ENCODE measurements at regions not wholly inside any gene's neighbourhood (a gene's known extent, or its start where the extent isn't known, plus 50 kb on each side); places are given as distances from the start of the nearest gene placed in this dataset.

DNA sequence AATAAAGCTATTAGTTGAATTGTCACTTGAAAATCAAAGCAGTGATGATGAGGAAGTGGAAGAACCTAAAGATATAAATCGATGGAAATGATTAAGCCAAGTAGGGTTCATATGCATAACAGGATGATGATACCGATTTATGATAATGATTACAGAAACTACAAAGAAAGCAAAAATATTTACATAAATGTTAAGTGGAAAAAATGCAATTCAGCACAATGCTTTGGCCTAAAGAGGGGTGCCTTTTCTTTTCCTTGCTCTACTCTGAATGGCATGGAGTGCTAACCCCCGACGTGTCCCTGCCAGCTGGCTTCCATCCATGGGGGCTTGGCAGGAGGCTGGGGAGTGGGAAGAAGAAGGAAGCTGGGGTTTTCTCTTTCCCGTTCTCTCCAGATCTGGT lies 240.3 kb downstream of the GATA3 start:
- TF ChIP-seq, protein P1, sequence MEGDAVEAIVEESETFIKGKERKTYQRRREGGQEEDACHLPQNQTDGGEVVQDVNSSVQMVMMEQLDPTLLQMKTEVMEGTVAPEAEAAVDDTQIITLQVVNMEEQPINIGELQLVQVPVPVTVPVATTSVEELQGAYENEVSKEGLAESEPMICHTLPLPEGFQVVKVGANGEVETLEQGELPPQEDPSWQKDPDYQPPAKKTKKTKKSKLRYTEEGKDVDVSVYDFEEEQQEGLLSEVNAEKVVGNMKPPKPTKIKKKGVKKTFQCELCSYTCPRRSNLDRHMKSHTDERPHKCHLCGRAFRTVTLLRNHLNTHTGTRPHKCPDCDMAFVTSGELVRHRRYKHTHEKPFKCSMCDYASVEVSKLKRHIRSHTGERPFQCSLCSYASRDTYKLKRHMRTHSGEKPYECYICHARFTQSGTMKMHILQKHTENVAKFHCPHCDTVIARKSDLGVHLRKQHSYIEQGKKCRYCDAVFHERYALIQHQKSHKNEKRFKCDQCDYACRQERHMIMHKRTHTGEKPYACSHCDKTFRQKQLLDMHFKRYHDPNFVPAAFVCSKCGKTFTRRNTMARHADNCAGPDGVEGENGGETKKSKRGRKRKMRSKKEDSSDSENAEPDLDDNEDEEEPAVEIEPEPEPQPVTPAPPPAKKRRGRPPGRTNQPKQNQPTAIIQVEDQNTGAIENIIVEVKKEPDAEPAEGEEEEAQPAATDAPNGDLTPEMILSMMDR (IDR thresholded peaks at IDR 0.05; ENCODE audit: low read depth, low read length): no peak
- no peak overlapping the region for H3K4me3 ChIP-seq (replicated peaks in 1 of 2; ENCODE audit: low read depth in 2 of 2, low read length in 2 of 2)
- DNase-seq (ENCODE audit: low read depth in 2 of 2): no peak

- H3K4me3 ChIP-seq (replicated peaks in 1 of 2; ENCODE audit: low read depth in 2 of 2, low read length in 2 of 2): no peak overlapping the region
- DNase-seq (ENCODE audit: low read depth in 2 of 2): no peak
- TF ChIP-seq, protein P1 (IDR thresholded peaks at IDR 0.05; ENCODE audit: low read depth, low read length): no peak
These were observed 240.8 kb downstream of the GATA3 start for GRCh38 chr10:8295311-8295710.

GRCh38 chr10:8296090-8296733 lies 241.7 kb downstream of the GATA3 start:
- DNase-seq (ENCODE audit: low read depth in 2 of 2): no peak
- no peak overlapping the region for H3K4me3 ChIP-seq (replicated peaks in 1 of 2; ENCODE audit: low read depth in 2 of 2, low read length in 2 of 2)
- TF ChIP-seq, protein P1 (IDR thresholded peaks at IDR 0.05; ENCODE audit: low read depth, low read length): no peak

DNA sequence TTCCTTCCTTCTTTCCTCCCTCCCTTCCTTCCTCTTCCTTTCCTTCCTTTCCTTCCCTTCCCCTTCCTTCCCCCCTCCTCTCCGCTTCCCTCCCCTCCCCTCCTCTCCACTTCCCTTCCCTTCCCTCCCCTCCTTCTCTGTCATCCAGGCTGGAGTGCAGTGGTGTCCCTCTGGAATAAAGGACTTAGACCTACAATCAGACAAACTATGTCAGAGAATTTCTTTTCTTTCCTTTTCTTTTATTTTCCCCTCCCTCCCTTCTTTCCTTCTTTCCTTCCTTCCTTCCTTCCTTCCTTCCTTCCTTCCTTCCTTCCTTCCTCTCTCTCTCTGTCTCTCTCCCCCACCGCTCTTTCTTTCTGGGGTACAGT lies 242.2 kb downstream of the GATA3 start:
- DNase-seq (ENCODE audit: low read depth in 2 of 2): no peak

DNA sequence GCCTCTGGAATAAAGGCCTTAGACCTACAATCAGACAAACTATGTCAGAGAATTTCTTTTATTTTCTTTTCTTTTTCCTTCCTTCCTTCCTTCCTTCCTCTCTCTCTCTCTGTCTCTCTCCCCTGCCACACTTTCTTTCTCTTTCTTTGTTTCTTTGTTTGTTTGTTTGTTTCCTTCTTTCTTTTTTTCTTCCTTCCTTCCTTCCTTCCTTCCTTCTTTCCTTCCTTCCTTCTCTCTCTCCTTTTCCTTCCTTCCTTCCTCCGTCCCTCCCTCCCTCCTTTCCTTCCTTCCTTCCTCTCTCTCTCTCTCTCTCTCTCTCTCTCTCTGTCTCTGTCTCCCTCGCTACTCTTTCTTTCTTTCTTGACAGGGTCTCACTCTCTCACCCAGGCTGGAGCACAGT lies 242.6 kb downstream of the GATA3 start:
- TF ChIP-seq, protein P1 (IDR thresholded peaks at IDR 0.05; ENCODE audit: low read depth, low read length): no peak
- no peak overlapping the region for H3K4me3 ChIP-seq (replicated peaks in 1 of 2; ENCODE audit: low read depth in 2 of 2, low read length in 2 of 2)
- DNase-seq (ENCODE audit: low read depth in 2 of 2): no peak

More for the DNA sequence above, 242.2 kb downstream of the GATA3 start:
- H3K4me3 ChIP-seq (replicated peaks in 1 of 2; ENCODE audit: low read depth in 2 of 2, low read length in 2 of 2): no peak overlapping the region
- TF ChIP-seq, protein P1 (IDR thresholded peaks at IDR 0.05; ENCODE audit: low read depth, low read length): no peak

DNA sequence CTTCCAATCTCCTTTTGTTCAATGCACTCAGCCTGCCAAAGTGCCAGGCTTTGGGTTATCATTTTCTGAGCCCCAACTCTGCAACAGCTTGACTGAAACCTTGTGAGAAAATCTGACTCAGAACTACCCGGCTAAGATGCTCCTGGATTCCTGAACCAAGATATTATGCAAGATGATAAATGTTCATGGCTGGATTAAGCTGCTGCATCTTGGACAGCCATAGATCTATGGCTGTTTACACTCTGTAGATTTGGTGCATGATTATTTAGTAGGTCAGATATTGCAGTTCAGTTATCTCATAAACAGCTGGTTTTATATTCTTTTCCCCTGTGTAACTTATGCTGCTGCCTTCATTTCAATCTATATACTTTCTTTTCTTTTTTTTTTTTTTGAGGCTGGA lies 243.5 kb downstream of the GATA3 start:
- TF ChIP-seq, protein P1 (IDR thresholded peaks at IDR 0.05; ENCODE audit: low read depth, low read length): no peak
- no peak for DNase-seq (ENCODE audit: low read depth in 2 of 2)
- H3K4me3 ChIP-seq (replicated peaks in 1 of 2; ENCODE audit: low read depth in 2 of 2, low read length in 2 of 2): no peak overlapping the region
